ENCODE measurements at regions not wholly inside any gene's neighbourhood (a gene's known extent, or its start where the extent isn't known, plus 50 kb on each side); places are given as distances from the start of the nearest gene placed in this dataset.

DNA sequence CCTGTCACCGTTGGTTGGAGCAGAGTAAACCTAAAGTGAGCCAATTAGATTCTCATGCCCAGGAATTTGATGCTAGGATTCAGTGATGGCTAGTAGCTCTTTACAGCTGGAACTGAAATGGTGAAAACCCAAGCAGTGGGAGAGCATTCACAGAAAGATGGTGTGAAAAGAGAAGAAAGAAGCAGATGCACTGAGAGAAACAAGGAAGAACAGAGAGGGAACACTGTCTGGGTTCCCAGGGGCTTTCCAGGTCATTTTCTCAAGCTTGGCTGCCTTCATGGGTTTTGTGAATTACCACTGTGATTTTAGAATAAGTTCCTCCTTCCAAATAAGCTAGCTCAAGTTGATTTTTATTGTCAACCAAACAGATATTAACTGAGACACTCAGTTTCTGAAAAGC is 104.1 kb upstream of the AKIRIN2 start:
- Mint-ChIP-seq H3K27ac (no peak overlapping the region), H3K4me3 (no peak overlapping the region), H3K36me3 (ENCODE audit: low read depth) (no peaks in the 10 kb centered on the region), H3K4me1 (ENCODE audit: low read depth) (peaks cover 3% of the 10 kb centered on the region), H3K27me3 (peaks cover 9% of the 10 kb centered on the region), H3K9me3 (no peaks in the 10 kb centered on the region)
- ChIA-PET CTCF (no interaction called here), POLR2A (no interaction called here)
- DNase-seq (no peak), ATAC-seq (no peak)
- intact Hi-C loops (cut with micrococcal nuclease): no loop called here
- TF ChIP-seq, protein P1, sequence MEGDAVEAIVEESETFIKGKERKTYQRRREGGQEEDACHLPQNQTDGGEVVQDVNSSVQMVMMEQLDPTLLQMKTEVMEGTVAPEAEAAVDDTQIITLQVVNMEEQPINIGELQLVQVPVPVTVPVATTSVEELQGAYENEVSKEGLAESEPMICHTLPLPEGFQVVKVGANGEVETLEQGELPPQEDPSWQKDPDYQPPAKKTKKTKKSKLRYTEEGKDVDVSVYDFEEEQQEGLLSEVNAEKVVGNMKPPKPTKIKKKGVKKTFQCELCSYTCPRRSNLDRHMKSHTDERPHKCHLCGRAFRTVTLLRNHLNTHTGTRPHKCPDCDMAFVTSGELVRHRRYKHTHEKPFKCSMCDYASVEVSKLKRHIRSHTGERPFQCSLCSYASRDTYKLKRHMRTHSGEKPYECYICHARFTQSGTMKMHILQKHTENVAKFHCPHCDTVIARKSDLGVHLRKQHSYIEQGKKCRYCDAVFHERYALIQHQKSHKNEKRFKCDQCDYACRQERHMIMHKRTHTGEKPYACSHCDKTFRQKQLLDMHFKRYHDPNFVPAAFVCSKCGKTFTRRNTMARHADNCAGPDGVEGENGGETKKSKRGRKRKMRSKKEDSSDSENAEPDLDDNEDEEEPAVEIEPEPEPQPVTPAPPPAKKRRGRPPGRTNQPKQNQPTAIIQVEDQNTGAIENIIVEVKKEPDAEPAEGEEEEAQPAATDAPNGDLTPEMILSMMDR (IDR thresholded peaks at IDR 0.05): no peak

DNA sequence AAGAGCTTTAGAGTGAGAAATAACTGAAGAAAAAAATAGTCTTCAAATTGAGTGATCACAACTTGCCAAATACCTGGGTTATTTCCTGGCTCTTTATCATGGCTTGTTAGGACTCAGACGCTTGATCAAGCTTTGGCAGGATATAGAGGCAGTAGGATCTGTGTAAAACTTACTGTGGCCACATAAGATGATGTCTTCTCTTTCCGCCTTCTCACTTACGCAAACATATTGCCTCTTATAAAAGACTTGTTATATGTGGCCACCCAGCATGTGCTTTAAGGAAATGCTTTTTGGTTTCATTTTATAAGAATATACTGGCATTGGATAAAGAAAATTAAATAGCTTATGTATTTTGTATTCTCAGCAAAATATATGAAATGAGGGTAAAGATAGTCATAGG is 101.8 kb upstream of the AKIRIN2 start:
- intact Hi-C loops (cut with micrococcal nuclease): no loop called here
- Mint-ChIP-seq H3K27ac (no peak overlapping the region), H3K36me3 (ENCODE audit: low read depth) (no peaks in the 10 kb centered on the region), H3K4me1 (ENCODE audit: low read depth) (peaks cover 3% of the 10 kb centered on the region), H3K9me3 (no peaks in the 10 kb centered on the region), H3K4me3 (no peak overlapping the region), H3K27me3 (peaks cover 4% of the 10 kb centered on the region)
- TF ChIP-seq, protein P1 (IDR thresholded peaks at IDR 0.05): no peak
- ChIA-PET POLR2A (interaction anchor here (0.6 kb wide), 1 partner anchor 769 kb away, joined by 3 read pairs; no protein-coding TSS in a partner anchor), CTCF (interaction anchor here (0.9 kb wide), 1 partner anchor 9 kb away, joined by 3 read pairs; no protein-coding TSS in a partner anchor)
- no peak for DNase-seq
- no peak for ATAC-seq

DNA sequence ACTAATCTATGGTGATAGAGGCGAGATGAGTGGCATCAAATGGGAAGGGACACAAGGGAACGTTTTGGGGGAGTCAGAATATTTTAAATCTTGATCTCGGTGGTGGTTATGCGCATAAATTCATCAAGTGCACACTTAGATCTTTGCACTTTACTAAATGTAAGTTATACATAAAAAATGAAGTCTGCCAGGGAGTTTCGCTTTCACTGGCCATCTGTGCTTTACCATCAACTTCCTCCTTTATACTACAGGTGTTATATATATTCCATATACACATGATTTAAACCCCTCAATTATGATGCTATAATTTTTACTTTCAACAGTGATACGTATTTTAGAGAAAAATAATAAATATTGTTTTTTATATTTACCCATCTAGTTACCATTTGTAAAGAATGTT is 97.6 kb upstream of the AKIRIN2 start:
- intact Hi-C loops (cut with micrococcal nuclease): no loop called here
- H3K9me3 Mint-ChIP-seq: no peaks in the 10 kb centered on the region

DNA sequence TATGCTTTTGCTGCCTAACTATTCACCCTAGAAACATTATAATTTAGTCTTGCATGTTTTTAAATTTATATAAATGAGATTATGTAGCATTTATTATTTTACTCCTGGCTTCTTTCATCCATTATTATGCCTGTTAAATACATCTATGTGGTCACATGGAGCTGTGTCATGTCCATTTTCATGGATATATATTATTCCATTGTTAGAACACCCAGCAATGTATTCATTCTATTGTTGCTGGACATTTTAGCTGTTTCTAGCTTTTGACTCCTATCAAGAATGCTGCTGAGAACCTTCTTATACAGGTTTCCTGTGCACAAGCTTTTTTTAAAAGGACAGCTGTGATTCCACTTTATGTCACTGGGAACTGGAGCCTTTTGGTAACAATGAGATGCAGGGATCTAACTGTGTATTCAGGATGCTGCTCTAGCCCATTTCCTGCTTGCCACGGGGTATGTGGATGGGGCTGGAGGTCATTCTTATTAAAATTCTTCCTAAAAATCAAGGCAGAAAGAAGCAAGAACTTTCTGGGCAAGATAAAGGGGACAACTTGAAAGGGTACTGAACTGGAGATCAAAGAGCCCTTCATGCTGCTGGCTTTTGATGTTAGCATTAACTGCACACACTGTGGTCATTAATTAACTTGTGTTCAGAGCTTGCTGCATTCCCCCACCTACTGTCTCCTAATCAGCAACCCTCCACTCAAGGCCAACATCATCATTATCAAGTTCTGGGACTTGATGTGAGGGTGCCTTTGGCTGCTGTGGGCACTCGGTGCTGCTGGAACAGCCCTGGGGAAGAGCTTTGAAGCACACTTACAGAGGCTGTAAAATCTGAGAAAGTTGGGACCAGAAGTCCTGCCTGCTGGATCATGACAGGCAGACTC is 96.6 kb upstream of the AKIRIN2 start:
- intact Hi-C loops (cut with micrococcal nuclease): no loop called here
- Mint-ChIP-seq H3K27me3 (peaks cover 2% of the 10 kb centered on the region), H3K27ac (no peak overlapping the region), H3K9me3 (no peaks in the 10 kb centered on the region), H3K4me1 (ENCODE audit: low read depth) (no peaks in the 10 kb centered on the region), H3K36me3 (ENCODE audit: low read depth) (no peaks in the 10 kb centered on the region), H3K4me3 (no peak overlapping the region)
- ATAC-seq (no peak), DNase-seq (no peak)
- POLR2A ChIA-PET: interaction anchor here (0.6 to 0.9 kb wide), 2 partner anchors 10 to 267 kb away, joined by 3 read pairs; no protein-coding TSS in a partner anchor
- CTCF ChIA-PET: interaction anchor here (1.2 kb wide), 1 partner anchor 29 kb away, joined by 3 read pairs; no protein-coding TSS in a partner anchor
- TF ChIP-seq, protein P1 (IDR thresholded peaks at IDR 0.05): no peak

More for the DNA sequence above, 97.6 kb upstream of the AKIRIN2 start:
- no peak overlapping the region for H3K4me3 Mint-ChIP-seq
- H3K4me1 Mint-ChIP-seq (ENCODE audit: low read depth): no peaks in the 10 kb centered on the region
- ChIA-PET POLR2A (interaction anchor here (0.9 kb wide), 1 partner anchor 9 kb away, joined by 3 read pairs; no protein-coding TSS in a partner anchor), CTCF (no interaction called here)
- H3K27ac Mint-ChIP-seq: no peak overlapping the region
- no peaks in the 10 kb centered on the region for H3K36me3 Mint-ChIP-seq (ENCODE audit: low read depth)
- H3K27me3 Mint-ChIP-seq: peaks cover 2% of the 10 kb centered on the region
- DNase-seq (no peak), ATAC-seq (no peak)
- TF ChIP-seq, protein P1 (IDR thresholded peaks at IDR 0.05): no peak
